PC-3 (cell line): ENCODE measurements at regions not wholly inside any gene's neighbourhood (a gene's known extent, or its start where the extent isn't known, plus 50 kb on each side); places are given as distances from the start of the nearest gene placed in this dataset.

ENCODE experiments used
- ATAC-seq: fragments of 200-7000 bp; cut with Tn5 transposase; 2 replicates; pipeline ENCODE4 v1.9.1; 2020; ENCODE audit warnings: mild to moderate bottlenecking, moderate library complexity
- BruUV-seq: library from RNA; stranded (reverse); fragments of 400-500 nt; replicated peaks from 2 replicates; lab custom pipeline; 2021; lab: Mats Ljungman, UMichigan
- CTCF ChIA-PET: fragments of 300-600 bp; sonication (Branson Sonifier 250); formaldehyde crosslinking; loops from one replicate; lab custom pipeline; 2022; ENCODE audit warnings: antibody characterized with exemption; lab: Charles Lee
- POLR2A ChIA-PET: fragments of 300-600 bp; sonication (Branson Sonifier 250); formaldehyde crosslinking; loops from one replicate; lab custom pipeline; 2022; ENCODE audit warnings: antibody characterized with exemption; ENCODE audit not compliant: unreplicated experiment; lab: Charles Lee
- DNase-seq: peaks from one replicate; pipeline ENCODE4 v3.0.0-alpha.2; 2015
- H2AFZ ChIP-seq: fragments of 300-600 bp; sonication (generic); 2 replicates; pipeline ENCODE4 v1.6.0; 2016; ENCODE audit warnings: antibody characterized with exemption, low read length
- H3F3A ChIP-seq: fragments of 300-600 bp; sonication (generic); one replicate; pipeline ENCODE4 v1.6.0; 2017; ENCODE audit warnings: antibody characterized with exemption, low read length, control low read depth, mild to moderate bottlenecking; ENCODE audit not compliant: unreplicated experiment
- H3K27ac ChIP-seq: fragments of 300-600 bp; sonication (generic); 2 replicates; pipeline ENCODE4 v1.5.1; 2016; ENCODE audit warnings: mild to moderate bottlenecking, low read length
- H3K27me3 ChIP-seq: fragments of 300-600 bp; sonication (generic); 2 replicates; pipeline ENCODE4 v1.6.1; 2016; ENCODE audit warnings: low read length, mixed read lengths
- H3K36me3 ChIP-seq: fragments of 300-600 bp; sonication (generic); 2 replicates; pipeline ENCODE4 v1.6.1; 2016; ENCODE audit warnings: low read depth, mixed run types, low read length, mixed read lengths
- H3K4me1 ChIP-seq: fragments of 300-600 bp; sonication (generic); 2 replicates; pipeline ENCODE4 v1.5.1; 2016; ENCODE audit warnings: low read length; ENCODE audit not compliant: insufficient read depth
- H3K4me2 ChIP-seq: fragments of 300-600 bp; sonication (generic); 2 replicates; pipeline ENCODE4 v1.6.0; 2016; ENCODE audit warnings: low read length
- H3K4me3 ChIP-seq: fragments of 300-600 bp; sonication (generic); 2 replicates; pipeline ENCODE4 v1.5.1; 2016; ENCODE audit warnings: mild to moderate bottlenecking, low read length, mixed read lengths
- H3K79me2 ChIP-seq: fragments of 300-600 bp; sonication (generic); 2 replicates; pipeline ENCODE4 v1.6.1; 2017; ENCODE audit warnings: low read length, mixed read lengths
- H3K9ac ChIP-seq: fragments of 300-600 bp; sonication (generic); 2 replicates; pipeline ENCODE4 v1.6.0; 2016; ENCODE audit warnings: mild to moderate bottlenecking, low read length
- H3K9me2 ChIP-seq: fragments of 300-600 bp; sonication (generic); replicated peaks from 2 replicates; pipeline ENCODE4 v1.6.1; 2016; ENCODE audit warnings: mixed run types, low read length, mixed read lengths
- H3K9me3 ChIP-seq: fragments of 300-600 bp; sonication (generic); 2 replicates; pipeline ENCODE4 v1.6.1; 2016; ENCODE audit warnings: low read length, mixed read lengths
- H4K20me1 ChIP-seq: fragments of 300-600 bp; sonication (generic); 2 replicates; pipeline ENCODE4 v1.6.1; 2016; ENCODE audit warnings: low read length, mixed read lengths
- EZH2 ChIP-seq: fragments of 300-600 bp; sonication (generic); IDR thresholded peaks from one replicate; pipeline ENCODE4 v1.6.1; 2017; ENCODE audit warnings: antibody characterized with exemption, mild to moderate bottlenecking, low read length; ENCODE audit not compliant: unreplicated experiment
- EZH2phosphoT487 ChIP-seq: fragments of 300-600 bp; sonication (generic); IDR thresholded peaks from 2 replicates; pipeline ENCODE4 v1.6.1; 2018; ENCODE audit warnings: mild to moderate bottlenecking, antibody characterized with exemption, low read length, borderline replicate concordance
- intact Hi-C: fragments of 100-400 bp; cut with micrococcal nuclease; formaldehyde crosslinking; loops from 2 replicates; pipeline ENCODE4 v1.9.0; 2023
- TF ChIP-seq, protein P1 (sequence below): fragments of 300-600 bp; sonication (generic); conservative IDR thresholded peaks from 2 replicates; pipeline ENCODE4 v1.5.1; 2017; ENCODE audit warnings: antibody characterized with exemption, low read depth, mild to moderate bottlenecking, low read length

DNA sequence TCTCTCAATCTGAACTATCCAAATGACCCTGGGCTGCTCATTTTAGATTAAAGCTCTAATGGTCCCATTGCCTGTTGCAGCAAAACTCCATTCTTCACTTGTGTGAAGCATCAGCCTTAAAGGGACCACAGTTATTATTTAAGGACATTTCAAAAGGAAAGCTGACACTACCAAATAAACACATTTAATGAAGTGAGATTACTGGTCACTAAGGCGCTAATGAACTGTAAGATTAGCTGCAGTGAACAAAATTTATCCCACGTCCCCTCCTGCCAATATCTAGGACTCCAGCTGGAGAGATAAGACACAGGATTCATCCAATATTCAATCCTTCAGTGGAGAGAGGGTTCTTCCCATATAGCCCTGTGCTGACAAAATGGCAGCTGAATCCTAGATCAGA lies 1029.2 kb upstream of the SEL1L start:
- H3K4me3 ChIP-seq, result no peak overlapping the region
- intact Hi-C loops, result no loop called here
- TF ChIP-seq EZH2phosphoT487 (no peak), EZH2 (no peak)
- TF ChIP-seq, protein P1, sequence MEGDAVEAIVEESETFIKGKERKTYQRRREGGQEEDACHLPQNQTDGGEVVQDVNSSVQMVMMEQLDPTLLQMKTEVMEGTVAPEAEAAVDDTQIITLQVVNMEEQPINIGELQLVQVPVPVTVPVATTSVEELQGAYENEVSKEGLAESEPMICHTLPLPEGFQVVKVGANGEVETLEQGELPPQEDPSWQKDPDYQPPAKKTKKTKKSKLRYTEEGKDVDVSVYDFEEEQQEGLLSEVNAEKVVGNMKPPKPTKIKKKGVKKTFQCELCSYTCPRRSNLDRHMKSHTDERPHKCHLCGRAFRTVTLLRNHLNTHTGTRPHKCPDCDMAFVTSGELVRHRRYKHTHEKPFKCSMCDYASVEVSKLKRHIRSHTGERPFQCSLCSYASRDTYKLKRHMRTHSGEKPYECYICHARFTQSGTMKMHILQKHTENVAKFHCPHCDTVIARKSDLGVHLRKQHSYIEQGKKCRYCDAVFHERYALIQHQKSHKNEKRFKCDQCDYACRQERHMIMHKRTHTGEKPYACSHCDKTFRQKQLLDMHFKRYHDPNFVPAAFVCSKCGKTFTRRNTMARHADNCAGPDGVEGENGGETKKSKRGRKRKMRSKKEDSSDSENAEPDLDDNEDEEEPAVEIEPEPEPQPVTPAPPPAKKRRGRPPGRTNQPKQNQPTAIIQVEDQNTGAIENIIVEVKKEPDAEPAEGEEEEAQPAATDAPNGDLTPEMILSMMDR, result no peak
- H4K20me1 ChIP-seq, result no peaks in the 10 kb centered on the region
- no peaks in the 10 kb centered on the region for H3F3A ChIP-seq
- DNase-seq, result no peak
- peaks cover 23% of the 10 kb centered on the region for H3K9me3 ChIP-seq
- H3K27me3 ChIP-seq, result no peaks in the 10 kb centered on the region
- no peak overlapping the region for H3K9ac ChIP-seq
- ChIA-PET POLR2A (no interaction called here), CTCF (no interaction called here)
- H2AFZ ChIP-seq, result no peak overlapping the region
- H3K36me3 ChIP-seq, result no peaks in the 10 kb centered on the region
- no peaks in the 10 kb centered on the region for H3K9me2 ChIP-seq
- ATAC-seq, result no peak
- no TSS peak for BruUV-seq
- H3K4me2 ChIP-seq, result no peak overlapping the region
- H3K4me1 ChIP-seq, result no peaks in the 10 kb centered on the region
- no peak overlapping the region for H3K27ac ChIP-seq
- no peaks in the 10 kb centered on the region for H3K79me2 ChIP-seq

GRCh38 chr14:82565825-82566224 lies 1032.2 kb upstream of the SEL1L start:
- intact Hi-C loops, result no loop called here
- TF ChIP-seq, protein P1, result no peak
- TF ChIP-seq EZH2 (no peak), EZH2phosphoT487 (no peak)
- H2AFZ ChIP-seq, result no peak overlapping the region
- H3K36me3 ChIP-seq, result no peaks in the 10 kb centered on the region
- ChIA-PET POLR2A (no interaction called here), CTCF (no interaction called here)
- no peaks in the 10 kb centered on the region for H3K79me2 ChIP-seq
- H3K9ac ChIP-seq, result no peak overlapping the region
- no peak for ATAC-seq
- no TSS peak for BruUV-seq
- no peaks in the 10 kb centered on the region for H3F3A ChIP-seq
- DNase-seq, result no peak
- no peak overlapping the region for H3K4me3 ChIP-seq
- H3K4me2 ChIP-seq, result no peak overlapping the region
- peaks cover 23% of the 10 kb centered on the region; the same call in 1 of the 2 replicates for H3K9me3 ChIP-seq
- no peaks in the 10 kb centered on the region for H3K4me1 ChIP-seq
- H3K27me3 ChIP-seq, result no peaks in the 10 kb centered on the region
- no peaks in the 10 kb centered on the region for H3K9me2 ChIP-seq
- H4K20me1 ChIP-seq, result no peaks in the 10 kb centered on the region
- H3K27ac ChIP-seq, result no peak overlapping the region

- ATAC-seq, result no peak
These were observed 1053.6 kb upstream of the SEL1L start for GRCh38 chr14:82587226-82587625.

More at GRCh38 chr14:82587226-82587625, 1053.6 kb upstream of the SEL1L start:
- TF ChIP-seq EZH2, result no peak
- TF ChIP-seq, protein P1, result no peak
- no peak for TF ChIP-seq EZH2phosphoT487
- intact Hi-C loops, result no loop called here
- H3K4me3 ChIP-seq, result no peak overlapping the region
- no peaks in the 10 kb centered on the region for H4K20me1 ChIP-seq
- H2AFZ ChIP-seq, result no peak overlapping the region
- H3K9me3 ChIP-seq, result peaks cover 8% of the 10 kb centered on the region; the same call in 1 of the 2 replicates
- no peaks in the 10 kb centered on the region for H3K9me2 ChIP-seq
- CTCF ChIA-PET, result no interaction called here
- H3K4me2 ChIP-seq, result no peak overlapping the region
- H3K27me3 ChIP-seq, result no peaks in the 10 kb centered on the region
- POLR2A ChIA-PET, result no interaction called here
- H3K27ac ChIP-seq, result no peak overlapping the region
- no peaks in the 10 kb centered on the region for H3K79me2 ChIP-seq
- H3F3A ChIP-seq, result no peaks in the 10 kb centered on the region
- no peaks in the 10 kb centered on the region for H3K4me1 ChIP-seq
- no peak for DNase-seq
- H3K36me3 ChIP-seq, result no peaks in the 10 kb centered on the region
- BruUV-seq, result no TSS peak
- H3K9ac ChIP-seq, result no peak overlapping the region
